OCI-LY1 (cell line): ENCODE measurements at regions not wholly inside any gene's neighbourhood (a gene's known extent, or its start where the extent isn't known, plus 50 kb on each side); places are given as distances from the start of the nearest gene placed in this dataset.

Source experiments
- H2AFZ ChIP-seq: fragments of 200-600 bp; sonication (generic), shearing (Covaris generic); 2 replicates; pipeline ENCODE4 v1.6.0; 2014; ENCODE audit warnings: antibody characterized with exemption, mild to moderate bottlenecking, low read length
- H3F3A ChIP-seq: fragments of 200-600 bp; sonication (generic), shearing (Covaris generic); 2 replicates; pipeline ENCODE4 v1.6.0; 2014; ENCODE audit warnings: mild to moderate bottlenecking, antibody characterized with exemption, low read length, moderate library complexity; ENCODE audit not compliant: insufficient read depth
- H3K27ac ChIP-seq: fragments of 200-600 bp; sonication (generic); 2 replicates; pipeline ENCODE4 v1.5.1; 2014; ENCODE audit warnings: low read length, mixed run types, mild to moderate bottlenecking, low read depth; ENCODE audit not compliant: poor library complexity, severe bottlenecking
- H3K27me3 ChIP-seq: fragments of 200-600 bp; sonication (generic); 2 replicates; pipeline ENCODE4 v1.6.0; 2014; ENCODE audit warnings: antibody characterized with exemption, mild to moderate bottlenecking, low read length, moderate library complexity; ENCODE audit not compliant: insufficient read depth
- H3K36me3 ChIP-seq: fragments of 200-600 bp; sonication (generic); 2 replicates; pipeline ENCODE4 v1.6.1; 2014; ENCODE audit warnings: mild to moderate bottlenecking, antibody characterized with exemption, low read length, moderate library complexity, mixed read lengths; ENCODE audit not compliant: insufficient read depth
- H3K4me1 ChIP-seq: fragments of 200-600 bp; sonication (generic); 2 replicates; pipeline ENCODE4 v1.5.1; 2014; ENCODE audit warnings: mild to moderate bottlenecking, low read length, moderate library complexity; ENCODE audit not compliant: insufficient read depth, severe bottlenecking
- H3K4me2 ChIP-seq: fragments of 200-600 bp; sonication (generic), shearing (Covaris generic); 2 replicates; pipeline ENCODE4 v1.6.1; 2014; ENCODE audit warnings: low read length
- H3K4me3 ChIP-seq: fragments of 200-600 bp; sonication (generic); 2 replicates; pipeline ENCODE4 v1.5.1; 2014; ENCODE audit warnings: low read length, low read depth, mild to moderate bottlenecking, mixed read lengths; ENCODE audit not compliant: poor library complexity, severe bottlenecking
- H3K79me2 ChIP-seq: fragments of 200-600 bp; shearing (Covaris generic); 2 replicates; pipeline ENCODE4 v1.6.1; 2016; ENCODE audit warnings: mixed run types, low read length, mixed read lengths; ENCODE audit not compliant: insufficient read depth
- H3K9ac ChIP-seq: fragments of 200-600 bp; sonication (generic), shearing (Covaris generic); 2 replicates; pipeline ENCODE4 v1.6.1; 2014; ENCODE audit warnings: mild to moderate bottlenecking, low read length, mixed read lengths
- H3K9me2 ChIP-seq: fragments of 200-600 bp; sonication (generic), shearing (Covaris generic); 2 replicates; pipeline ENCODE4 v1.6.1; 2014; ENCODE audit warnings: low read depth, mild to moderate bottlenecking, low read length, mixed read lengths
- H3K9me3 ChIP-seq: fragments of 200-600 bp; shearing (Covaris generic); 2 replicates; pipeline ENCODE4 v1.6.1; 2014; ENCODE audit warnings: low read length, mixed read lengths
- H4K20me1 ChIP-seq: fragments of 200-600 bp; sonication (generic), shearing (Covaris generic); 2 replicates; pipeline ENCODE4 v1.6.0; 2016; ENCODE audit warnings: mild to moderate bottlenecking, low read length; ENCODE audit not compliant: insufficient read depth
- EZH2 ChIP-seq: fragments of 200-600 bp; sonication (generic), shearing (Covaris generic); IDR thresholded peaks from 2 replicates; pipeline ENCODE4 v1.8.0; 2017; ENCODE audit warnings: borderline replicate concordance, mixed run types, mild to moderate bottlenecking, antibody characterized with exemption, low read length, moderate library complexity, mixed read lengths
- TF ChIP-seq, protein P1 (sequence below): fragments of 200-600 bp; sonication (generic), shearing (Covaris generic); IDR thresholded peaks from 2 replicates; pipeline ENCODE4 v1.5.1; 2017; ENCODE audit warnings: mild to moderate bottlenecking, antibody characterized with exemption, low read length, moderate library complexity, mixed read lengths

GRCh38 chr13:112187527-112188297 is 120.8 kb downstream of the SOX1 start:
- no peaks in the 10 kb centered on the region for H3K79me2 ChIP-seq

GRCh38 chr13:112188298-112188610 is 121.3 kb downstream of the SOX1 start:
- Histone ChIP-seq H3F3A (no peaks in the 10 kb centered on the region), H3K27me3 (no peaks in the 10 kb centered on the region), H3K27ac (no peak overlapping the region), H3K4me3 (no peak overlapping the region), H3K9me3 (no peaks in the 10 kb centered on the region), H3K79me2 (no peaks in the 10 kb centered on the region), H2AFZ (no peak overlapping the region), H3K4me2 (no peak overlapping the region), H4K20me1 (no peaks in the 10 kb centered on the region), H3K9ac (no peak overlapping the region), H3K36me3 (no peaks in the 10 kb centered on the region), H3K9me2 (no peaks in the 10 kb centered on the region), H3K4me1 (no peaks in the 10 kb centered on the region)
- TF ChIP-seq EZH2, result no peak
- TF ChIP-seq, protein P1, sequence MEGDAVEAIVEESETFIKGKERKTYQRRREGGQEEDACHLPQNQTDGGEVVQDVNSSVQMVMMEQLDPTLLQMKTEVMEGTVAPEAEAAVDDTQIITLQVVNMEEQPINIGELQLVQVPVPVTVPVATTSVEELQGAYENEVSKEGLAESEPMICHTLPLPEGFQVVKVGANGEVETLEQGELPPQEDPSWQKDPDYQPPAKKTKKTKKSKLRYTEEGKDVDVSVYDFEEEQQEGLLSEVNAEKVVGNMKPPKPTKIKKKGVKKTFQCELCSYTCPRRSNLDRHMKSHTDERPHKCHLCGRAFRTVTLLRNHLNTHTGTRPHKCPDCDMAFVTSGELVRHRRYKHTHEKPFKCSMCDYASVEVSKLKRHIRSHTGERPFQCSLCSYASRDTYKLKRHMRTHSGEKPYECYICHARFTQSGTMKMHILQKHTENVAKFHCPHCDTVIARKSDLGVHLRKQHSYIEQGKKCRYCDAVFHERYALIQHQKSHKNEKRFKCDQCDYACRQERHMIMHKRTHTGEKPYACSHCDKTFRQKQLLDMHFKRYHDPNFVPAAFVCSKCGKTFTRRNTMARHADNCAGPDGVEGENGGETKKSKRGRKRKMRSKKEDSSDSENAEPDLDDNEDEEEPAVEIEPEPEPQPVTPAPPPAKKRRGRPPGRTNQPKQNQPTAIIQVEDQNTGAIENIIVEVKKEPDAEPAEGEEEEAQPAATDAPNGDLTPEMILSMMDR, result no peak

More at GRCh38 chr13:112187527-112188297, 120.8 kb downstream of the SOX1 start:
- no peaks in the 10 kb centered on the region for H3K27me3 ChIP-seq
- no peak overlapping the region for H3K27ac ChIP-seq
- no peaks in the 10 kb centered on the region for H3K4me1 ChIP-seq
- no peaks in the 10 kb centered on the region for H3F3A ChIP-seq
- H2AFZ ChIP-seq, result no peak overlapping the region
- no peaks in the 10 kb centered on the region for H3K9me2 ChIP-seq
- H3K9ac ChIP-seq, result no peak overlapping the region
- H3K4me2 ChIP-seq, result no peak overlapping the region
- no peaks in the 10 kb centered on the region for H4K20me1 ChIP-seq
- H3K9me3 ChIP-seq, result no peaks in the 10 kb centered on the region
- TF ChIP-seq, protein P1, result no peak
- H3K4me3 ChIP-seq, result no peak overlapping the region
- H3K36me3 ChIP-seq, result no peaks in the 10 kb centered on the region

DNA sequence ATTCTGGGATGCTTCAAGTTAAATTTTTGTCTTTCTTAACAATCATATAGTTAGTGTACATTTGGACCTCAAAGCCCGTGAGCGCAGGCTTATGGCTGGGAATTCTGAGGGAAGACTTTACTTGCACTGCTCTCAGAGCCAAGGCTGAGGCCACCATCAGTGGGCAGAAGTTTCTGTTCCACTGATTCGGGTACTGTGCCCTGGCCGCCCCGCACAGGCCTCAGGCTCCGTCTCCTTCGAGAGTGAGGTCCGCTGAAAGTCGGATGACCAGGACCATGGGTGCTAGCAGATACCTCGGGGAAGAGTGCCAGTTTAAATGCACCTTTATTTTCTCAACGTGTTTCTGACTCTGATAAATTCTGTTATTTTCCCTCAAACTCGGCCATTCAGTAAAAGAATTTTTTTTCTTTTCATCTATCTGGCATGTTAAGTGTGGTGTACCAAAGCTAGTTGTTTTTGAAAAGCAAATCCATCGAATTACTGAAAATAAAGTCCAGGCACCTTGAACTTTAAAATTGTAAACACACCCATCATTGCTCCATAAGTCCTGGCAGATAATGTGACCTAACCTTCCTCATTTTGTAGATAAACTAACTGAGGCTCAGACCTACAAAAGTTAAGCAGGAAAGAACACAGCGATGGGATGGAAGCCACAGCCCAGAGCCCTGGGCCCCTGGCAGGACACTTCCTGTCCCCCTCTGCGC is 126.7 kb downstream of the SOX1 start:
- no peaks in the 10 kb centered on the region for H3K9me3 ChIP-seq
- H3K79me2 ChIP-seq, result no peaks in the 10 kb centered on the region
- H3K9ac ChIP-seq, result no peak overlapping the region
- H3K36me3 ChIP-seq, result no peaks in the 10 kb centered on the region
- no peak overlapping the region for H3K4me2 ChIP-seq
- H3K4me3 ChIP-seq, result no peak overlapping the region
- H3F3A ChIP-seq, result no peaks in the 10 kb centered on the region
- TF ChIP-seq, protein P1, result no peak
- TF ChIP-seq EZH2, result no peak
- no peaks in the 10 kb centered on the region for H3K4me1 ChIP-seq
- no peak overlapping the region for H3K27ac ChIP-seq
- no peaks in the 10 kb centered on the region for H3K9me2 ChIP-seq
- H4K20me1 ChIP-seq, result no peaks in the 10 kb centered on the region
- no peaks in the 10 kb centered on the region for H3K27me3 ChIP-seq
- H2AFZ ChIP-seq, result no peak overlapping the region
